ENCODE measurements at regions not wholly inside any gene's neighbourhood (a gene's known extent, or its start where the extent isn't known, plus 50 kb on each side); places are given as distances from the start of the nearest gene placed in this dataset.
"Not testable (repeated sequence)": the region's sequence is repeated elsewhere in the genome, so short reads cannot be mapped to it uniquely, and the experiment has no call there.

DNA sequence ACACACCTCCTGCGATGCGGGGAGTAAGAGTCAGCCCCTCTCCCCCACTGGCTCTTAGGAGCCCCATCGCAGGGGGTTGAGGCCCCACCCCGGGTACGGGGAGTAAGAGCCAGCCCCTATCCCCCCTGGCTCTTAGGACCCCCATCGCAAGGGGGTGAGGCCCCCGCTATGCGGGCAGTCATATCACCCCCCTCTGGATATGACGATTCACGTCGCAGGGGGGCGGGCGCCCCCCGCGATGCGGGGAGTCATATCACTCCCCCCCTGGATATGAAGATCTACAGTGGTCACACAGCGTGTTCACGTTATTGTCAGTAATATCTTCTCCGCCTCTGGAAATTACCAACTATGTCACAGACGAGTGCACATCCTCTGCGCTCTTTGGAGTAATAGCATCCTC lies 61.1 kb downstream of the DEFB131A start:
- not testable (repeated sequence) for DNase-seq

DNA sequence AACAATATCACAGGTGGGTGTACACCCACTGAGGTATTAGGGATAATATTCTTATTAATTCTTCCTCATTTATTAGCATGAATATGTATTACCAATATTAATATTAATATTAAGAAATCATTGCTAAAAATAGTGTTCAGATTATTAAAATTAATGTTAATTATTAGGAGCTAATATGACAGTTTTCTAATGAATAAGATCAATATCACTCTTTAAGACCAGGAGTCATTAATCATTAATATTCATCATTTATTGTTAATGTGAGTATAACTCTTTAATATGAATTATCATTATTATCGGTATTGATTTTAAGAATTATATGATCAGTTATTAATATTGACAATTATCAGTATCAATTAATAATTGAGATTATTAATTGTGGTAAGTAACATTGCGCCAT lies 62.5 kb downstream of the DEFB131A start:
- not testable (repeated sequence) for DNase-seq

DNA sequence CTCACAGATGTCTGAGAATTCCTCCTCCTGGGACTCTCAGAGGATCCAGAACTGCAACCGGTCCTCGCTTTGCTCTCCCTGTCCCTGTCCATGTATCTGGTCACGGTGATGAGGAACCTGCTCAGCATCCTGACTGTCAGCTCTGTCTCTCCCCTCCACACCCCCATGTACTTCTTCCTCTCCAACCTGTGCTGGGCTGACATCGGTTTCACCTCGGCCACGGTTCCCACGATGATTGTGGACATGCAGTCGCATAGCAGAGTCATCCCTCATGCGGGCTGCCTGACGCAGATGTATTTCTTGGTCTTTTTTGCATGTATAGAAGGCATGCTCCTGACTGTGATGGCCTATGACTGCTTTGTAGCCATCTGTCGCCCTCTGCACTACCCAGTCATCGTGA lies 68.7 kb downstream of the DEFB131A start:
- not testable (repeated sequence) for DNase-seq

DNA sequence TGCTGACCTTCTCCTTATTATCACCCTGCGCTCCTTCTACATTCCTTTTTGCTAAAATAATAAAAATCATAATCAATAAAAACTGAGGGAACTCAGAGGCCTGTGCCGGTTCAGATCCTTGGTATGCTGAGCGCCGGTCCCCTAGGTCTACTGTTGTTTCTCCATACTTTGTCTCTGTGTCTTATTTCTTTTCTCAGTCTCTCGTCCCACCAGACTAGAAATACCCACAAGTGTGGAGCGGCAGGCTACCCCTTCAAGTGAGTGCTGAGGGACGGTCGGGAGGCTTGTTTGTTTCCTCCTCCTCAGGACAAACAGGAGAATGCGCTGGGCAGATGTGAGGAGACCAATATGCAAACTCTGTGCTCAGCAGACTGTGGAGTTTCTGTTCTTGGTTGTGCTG lies 75.4 kb downstream of the DEFB131A start:
- DNase-seq = not testable (repeated sequence)

DNA sequence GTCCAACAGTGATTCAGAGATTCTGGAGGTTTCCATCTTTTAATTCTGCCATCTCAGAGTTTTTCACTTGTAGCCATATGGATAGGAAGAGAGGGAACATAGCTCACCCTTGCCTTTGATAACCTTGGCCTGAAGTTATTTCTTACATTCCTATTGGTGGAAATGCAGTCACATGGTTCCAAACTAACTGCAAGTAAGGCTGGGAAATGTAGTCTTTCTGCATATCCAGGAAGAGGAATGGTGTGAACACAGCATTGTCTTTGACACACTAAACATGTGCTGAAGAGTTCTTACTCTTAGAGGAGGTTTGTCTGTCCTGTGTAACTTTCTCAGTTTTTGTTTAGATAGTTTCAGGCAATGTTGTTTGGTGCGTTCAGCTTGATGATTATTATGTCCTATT lies 78.7 kb downstream of the DEFB131A start:
- not testable (repeated sequence) for DNase-seq

DNA sequence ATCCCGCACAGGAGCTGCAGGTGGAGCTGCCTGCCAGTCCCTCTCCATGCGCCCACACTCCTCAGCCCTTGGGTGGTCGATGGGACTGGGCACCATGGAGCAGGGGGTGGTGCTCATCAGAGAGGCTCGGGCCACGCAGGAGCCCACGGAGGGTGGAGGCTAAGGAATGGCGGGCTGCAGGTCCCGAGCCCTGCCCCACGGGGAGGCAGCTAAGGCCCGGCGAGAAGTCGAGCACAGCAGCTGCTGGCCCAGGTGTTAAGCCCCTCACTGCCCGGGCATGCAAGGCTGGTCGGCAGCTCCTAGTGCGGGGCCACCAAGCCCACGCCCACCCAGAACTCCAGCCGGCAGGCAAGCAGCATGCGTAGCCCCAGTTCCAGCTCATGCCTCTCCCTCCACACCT lies 80.2 kb downstream of the DEFB131A start:
- not testable (repeated sequence) for DNase-seq

DNA sequence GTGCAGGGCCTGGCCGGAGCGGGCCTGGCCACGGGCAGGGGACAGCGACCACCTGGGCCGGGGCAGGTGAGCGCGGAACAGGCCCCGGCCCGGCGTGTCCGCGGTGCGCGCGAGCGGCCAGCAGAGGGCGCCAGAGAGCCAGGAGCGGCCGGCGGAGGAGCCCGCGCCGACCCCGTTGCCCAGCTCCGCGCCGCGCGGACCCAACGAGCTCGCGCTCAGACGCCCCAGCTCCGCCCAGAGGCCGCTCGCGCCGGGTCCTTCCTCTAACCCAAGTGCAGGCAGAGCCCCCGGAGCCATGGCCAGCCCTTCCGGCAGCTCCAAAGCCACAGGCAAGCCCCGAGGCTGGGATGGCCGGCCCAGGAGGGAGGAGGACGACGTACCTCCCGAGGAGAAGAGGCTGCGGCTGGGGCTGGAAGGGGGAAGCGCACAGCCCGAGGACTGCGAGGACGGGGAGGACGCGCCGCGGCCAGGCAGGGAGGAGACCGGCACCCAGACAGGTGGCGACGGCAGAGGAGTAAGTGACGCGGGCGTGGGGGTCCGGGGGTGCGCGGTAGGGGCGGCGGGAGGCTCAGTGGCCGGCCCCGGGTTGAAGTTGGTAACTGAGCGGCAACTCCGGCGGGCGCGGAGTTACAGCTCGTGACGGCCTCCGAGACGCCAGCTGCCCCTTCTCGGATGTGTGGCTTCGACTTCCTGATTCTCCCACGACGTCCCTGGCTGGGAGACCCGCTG lies 88.1 kb downstream of the DEFB131A start:
- peak in 1 of 2 experiments; percentile 34 for DNase-seq

DNA sequence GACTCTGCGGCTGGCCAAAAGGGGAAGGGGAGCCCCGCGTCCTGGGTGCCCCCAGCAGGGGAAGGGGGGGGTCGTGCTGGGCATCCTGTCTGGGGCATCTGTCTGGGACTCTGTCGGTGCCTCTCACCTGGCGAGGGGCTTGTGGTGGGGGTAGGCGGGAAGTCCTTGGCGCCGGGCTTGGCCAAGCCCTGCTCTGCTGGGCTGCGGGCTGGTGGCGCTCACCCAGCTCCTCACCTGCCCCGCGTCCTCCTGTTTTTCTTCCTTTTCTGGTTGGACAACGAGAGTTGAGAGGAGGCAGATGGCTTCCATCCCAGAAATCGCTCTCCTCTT lies 88.6 kb downstream of the DEFB131A start:
- DNase-seq = not testable (repeated sequence)

DNA sequence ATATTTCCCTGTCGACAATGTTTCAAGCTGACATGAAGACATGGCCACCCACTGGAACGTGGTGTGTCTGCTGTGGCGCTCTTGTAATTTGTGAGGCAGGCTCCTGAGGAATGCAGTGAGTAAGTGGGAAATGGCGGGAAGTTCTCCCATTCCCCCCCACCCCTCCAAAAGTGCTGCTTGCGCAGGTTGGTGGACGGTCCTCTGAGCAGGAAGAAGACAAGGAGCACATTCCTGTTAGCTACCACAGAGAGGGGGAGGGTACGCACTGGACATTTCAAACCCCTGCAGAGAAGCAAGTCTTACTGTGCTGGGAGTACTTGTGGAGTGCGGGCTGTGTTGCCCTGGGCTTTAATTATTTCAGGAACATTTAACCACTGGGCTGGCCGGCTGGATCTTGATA lies 92.9 kb downstream of the DEFB131A start:
- DNase-seq = not testable (repeated sequence)

DNA sequence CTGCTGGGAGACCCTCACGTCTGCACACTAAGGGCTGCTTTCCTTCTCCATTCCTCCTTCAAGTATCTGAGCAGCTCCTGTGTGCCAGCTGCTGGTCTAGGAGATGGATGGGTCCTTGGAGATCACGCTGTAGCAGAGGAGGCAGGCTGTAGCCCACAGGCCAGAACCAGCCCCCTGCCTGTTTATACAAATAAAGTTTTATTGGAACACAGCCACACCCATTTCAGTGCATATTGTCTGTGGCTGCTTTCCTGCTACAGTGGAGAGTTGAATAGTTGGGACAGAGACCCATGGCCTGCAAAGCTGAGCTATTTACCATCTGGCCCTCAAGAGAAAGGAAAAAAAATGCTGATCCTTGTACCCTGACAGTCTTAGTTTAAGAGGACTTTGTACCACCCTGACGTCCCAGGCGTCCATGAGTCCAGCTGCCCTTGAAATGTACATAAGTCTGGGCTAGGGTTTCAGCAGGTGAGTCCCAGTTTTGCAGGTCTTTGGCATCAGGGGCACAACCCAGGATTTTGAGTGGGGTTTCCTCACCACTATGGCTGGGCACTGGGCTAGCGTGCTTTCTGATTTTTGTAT lies 95.8 kb downstream of the DEFB131A start:
- not testable (repeated sequence) for DNase-seq

DNA sequence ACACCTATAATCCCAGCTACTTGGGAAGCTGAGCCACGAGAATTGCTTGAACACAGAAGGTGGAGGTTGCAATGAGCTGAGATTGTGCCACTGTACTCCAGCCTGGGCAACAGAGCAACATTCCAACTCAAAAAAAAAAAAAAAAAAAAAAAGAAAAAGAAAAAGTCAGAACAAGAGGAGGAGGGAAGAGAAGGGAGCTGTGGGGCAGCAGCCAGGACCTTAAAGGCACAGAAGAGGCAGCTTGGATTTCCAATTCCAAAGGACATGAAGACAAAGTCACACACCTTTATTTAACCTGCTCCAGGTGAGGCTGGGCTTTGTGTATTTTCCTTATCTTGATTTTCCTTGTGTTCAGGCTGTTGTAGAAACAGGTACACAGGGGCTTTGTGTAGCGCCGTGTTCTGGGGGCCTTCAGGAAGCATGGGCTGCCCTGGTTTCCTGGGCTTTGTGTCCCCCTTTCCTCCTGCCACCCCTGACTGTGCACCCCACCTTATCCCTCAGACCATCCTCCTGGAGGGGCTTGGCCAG lies 97.2 kb downstream of the DEFB131A start:
- not testable (repeated sequence) for DNase-seq

DNA sequence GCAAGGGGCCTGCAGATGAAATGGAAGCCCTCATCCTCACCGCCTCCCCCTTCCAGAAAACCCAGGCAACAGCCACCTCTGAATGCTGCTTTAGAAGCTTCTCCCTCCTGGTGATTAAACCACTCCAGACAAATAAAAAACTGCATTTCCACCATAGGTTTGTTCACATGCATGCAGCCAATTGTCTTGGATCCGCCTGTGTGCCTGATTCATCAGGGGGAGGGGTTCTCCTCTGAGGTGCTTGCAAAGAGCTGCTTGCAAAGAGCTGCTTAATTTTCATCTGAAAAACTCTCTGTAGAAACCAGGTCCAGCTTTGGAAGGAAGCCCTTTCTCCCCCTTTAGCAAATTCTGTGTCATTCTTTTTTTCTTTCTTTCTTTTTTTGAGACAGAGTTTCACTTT lies 100.6 kb downstream of the DEFB131A start:
- DNase-seq = not testable (repeated sequence)

DNA sequence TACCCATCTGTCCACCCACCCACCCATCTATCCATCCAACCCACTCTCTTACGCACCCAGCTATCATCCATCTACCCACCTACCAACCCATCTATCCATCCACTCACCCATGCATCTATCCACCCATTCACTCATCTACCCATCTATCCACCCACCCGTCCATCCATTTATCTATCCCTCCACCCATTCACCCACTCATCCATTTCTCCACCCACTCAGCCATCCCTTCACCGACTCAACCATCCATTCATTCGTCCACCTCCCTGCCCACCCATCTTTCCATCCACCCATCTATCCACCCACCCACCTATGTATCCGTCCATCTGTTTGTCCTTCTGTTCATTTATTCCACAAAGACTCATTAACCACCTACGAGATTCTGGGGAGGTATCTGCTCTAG lies 103.3 kb downstream of the DEFB131A start:
- not testable (repeated sequence) for DNase-seq

DNA sequence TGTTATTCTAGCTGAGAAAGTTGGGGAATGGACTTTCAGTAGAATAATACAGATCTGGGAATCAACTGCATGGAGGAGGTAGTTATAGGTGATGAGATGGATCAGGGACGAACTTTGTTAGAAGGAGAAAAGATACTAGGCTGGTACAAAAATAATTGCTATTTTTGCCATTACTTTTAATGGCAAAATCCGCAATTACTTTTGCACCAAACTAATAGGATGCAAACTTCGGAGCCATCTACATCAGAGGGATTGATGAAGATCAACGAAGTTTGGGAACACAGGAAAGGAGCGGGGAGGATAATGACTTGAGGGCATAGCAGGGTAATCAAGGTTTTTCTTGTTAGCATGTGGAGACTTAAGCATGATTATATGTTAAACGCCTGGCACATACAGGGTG lies 111.9 kb downstream of the DEFB131A start:
- not testable (repeated sequence) for DNase-seq

DNA sequence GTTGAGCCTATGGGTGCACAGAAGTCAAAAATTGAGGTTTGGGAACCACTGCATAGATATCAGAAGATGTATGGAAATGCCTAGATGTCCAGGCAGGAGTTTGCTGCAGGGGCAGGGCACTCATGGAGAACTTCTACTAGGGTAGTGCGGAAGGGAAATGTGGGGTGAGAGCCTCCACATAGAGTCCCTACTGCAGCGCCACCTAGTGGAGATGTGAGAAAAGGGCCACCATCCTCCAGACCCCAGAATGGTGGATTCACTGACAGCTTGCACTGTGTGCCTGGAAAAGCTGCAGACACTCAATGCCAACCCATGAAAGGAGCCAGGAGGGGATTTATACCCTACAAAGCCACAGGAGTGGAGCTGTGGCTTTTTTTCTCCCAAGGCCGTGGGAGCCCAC lies 133.7 kb downstream of the DEFB131A start:
- DNase-seq = not testable (repeated sequence)

DNA sequence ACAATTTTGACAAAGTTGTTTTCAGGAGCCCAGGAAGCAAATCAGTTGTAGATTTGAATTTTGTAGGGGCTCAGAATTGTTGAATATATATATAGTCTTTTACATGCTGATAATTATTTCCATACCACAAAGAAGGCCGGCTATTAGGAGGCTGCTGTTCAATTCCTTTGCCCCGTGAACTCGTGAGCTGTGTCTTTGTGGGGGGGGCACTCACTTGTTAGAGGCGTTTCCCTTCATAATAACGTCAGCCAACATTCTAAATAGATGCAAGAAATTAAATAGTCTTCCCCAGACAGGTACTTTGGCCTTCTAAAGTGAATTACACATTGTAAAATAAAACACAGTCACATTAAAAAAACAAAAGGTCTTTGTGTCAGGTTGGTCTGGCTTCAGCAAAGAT lies 138.7 kb downstream of the DEFB131A start:
- DNase-seq = not testable (repeated sequence)

DNA sequence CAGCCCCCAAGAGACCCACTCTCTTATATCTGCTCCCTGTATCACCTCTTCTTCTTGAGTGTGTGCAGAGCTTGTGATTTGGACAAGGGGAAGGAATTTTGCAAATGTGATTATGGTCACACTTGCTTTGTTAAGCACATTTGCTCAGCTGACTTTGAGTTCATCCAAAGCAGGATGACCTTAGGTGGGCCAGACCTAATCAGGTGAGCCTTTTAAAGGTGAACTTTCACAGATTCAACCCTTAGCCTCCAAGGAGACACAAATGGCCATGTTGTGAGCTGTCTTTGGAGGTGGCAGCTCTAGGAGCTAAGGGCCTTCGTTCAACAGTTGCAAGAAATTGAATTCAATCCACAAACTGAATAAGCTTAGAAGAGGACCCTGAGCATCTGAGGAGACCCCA lies 147.8 kb downstream of the DEFB131A start:
- no peak for DNase-seq

DNA sequence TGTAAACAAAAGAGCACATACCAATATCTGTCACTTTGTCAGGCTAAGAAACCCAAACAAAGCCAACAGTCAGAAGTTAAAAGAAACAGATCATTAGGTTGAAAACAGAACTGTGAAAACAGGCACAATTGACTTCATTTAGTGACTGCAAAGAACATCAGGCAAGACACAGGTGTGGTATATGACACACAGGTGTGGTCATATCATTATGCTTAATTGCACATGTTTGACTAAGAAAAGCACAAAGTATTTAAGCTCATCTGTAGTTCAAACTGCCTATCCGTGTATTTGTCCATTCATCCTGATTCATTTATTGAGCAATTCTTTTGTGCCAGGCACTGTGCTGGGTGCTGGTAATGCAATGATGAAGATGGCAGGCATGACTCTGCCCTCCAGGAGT lies 150.7 kb downstream of the DEFB131A start:
- no peak for DNase-seq

DNA sequence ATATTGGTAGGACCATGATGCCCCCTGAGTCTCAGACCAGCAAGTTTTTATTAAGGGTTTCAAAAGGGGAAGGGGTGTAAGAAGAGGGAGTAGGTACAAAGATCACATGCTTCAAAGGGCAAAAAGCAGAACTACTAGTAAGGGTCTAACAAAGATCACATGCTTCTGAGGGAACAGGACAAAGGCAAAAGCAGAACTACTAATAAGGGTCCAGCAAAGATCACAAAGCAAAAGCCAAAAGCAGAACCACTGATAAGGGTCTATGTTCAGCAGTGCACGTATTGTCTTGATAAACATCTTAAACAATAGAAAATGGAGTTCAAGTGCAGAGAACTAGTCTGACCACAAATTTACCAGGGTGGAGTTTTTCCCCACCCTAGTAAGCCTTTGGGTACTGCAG lies 151.3 kb downstream of the DEFB131A start:
- not testable (repeated sequence) for DNase-seq

DNA sequence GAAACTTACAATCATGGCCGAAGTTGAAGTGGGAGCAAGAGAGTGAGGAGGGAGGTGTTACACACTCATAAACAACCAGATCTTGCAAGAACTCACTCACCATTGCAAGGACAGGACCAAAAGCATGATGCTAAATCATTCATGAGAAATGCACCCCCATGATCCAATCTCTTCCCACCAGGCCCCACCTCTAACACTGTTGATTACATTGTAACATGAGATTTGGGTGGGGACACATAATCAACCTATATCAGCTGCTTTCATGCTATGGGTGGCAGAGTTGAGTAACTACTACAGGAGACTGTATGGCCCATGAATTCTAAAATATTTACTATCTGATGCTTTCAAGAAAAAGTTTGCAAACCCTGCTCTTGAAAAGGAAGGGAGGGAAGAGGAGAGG lies 155.1 kb downstream of the DEFB131A start:
- no peak for DNase-seq

DNA sequence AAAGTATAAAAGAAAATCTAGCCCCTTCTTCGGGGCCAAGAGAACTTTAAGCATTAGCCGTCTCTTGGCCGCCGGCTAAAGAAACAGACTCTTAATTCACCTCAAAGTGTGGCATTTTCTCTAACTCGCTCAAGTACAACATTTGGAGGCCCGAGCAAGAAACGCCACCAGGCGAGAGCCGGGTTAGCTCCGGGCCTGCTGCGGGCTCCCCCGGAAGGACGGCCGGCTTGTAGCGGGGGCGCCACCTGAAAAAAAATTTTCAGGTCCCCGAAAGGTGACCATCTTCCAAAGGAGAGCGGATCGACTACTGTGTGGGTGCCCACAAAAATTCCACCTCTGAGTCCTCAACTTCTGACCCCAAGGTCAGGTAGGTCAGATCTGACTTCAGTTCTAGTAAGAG lies 156.0 kb downstream of the DEFB131A start:
- no peak for DNase-seq

DNA sequence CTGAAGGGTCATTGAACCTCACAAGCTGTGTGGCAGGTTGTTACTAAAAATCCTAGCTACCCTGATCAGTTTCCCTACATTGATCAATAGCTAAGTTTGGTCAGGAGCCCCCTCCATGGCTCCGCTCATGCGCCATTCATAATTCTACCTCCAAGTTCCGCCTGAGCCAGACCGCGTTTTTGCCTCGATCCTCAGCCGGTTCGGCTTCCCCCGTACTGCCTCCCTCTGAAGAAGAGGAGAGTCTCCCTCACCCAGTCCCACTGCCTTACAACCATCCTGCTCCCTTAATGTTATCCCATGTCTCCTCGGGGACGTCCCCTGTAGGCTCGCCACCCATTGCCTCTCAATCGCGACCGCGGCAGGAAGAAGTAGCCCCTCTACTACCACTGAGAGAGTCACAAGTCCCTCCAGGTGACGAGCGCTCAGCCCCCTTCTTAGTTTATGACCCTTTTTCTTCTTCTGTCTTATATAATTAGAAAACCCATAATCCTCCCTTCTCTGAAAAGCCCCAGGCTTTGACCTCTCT lies 158.2 kb downstream of the DEFB131A start:
- no peak for DNase-seq

DNA sequence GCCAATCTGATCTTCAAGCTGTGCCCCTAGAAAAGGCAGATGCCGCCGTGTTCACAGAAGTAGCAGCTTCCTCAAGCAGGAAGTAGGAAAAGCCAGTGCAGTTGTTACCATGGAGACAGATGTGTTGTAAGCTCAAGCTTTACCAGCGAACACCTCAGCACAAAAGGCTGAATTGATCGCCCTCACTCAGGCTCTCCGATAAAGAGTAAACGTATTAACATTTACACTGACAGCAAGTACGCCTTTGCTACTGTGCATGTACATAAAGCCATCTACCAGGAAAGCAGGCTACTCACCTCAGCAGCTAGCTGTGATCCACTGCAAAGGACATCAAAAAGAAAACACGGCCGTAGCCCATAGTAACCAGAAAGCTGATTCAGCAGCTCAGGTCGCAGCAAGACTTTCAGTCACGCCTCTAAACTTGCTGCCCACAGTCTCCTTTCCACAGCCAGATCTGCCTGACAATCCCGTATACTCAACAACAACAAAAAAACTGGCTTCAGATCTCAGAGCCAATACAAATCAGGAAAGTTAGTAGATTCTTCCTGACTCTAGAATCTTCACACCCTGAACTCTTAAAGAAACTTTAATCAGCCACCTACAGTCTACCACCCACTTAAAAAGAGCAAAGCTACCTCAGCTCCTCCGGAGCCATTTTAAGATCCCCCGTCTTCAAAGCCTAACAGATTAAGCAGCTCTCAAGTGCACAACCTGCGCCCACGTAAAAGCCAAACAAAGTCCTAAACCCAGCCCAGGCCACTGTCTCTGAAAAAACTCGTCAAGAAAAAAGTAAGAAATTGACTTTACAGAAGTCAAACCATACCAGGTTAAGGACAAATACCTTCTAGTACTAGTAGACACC lies 160.0 kb downstream of the DEFB131A start:
- not testable (repeated sequence) for DNase-seq

DNA sequence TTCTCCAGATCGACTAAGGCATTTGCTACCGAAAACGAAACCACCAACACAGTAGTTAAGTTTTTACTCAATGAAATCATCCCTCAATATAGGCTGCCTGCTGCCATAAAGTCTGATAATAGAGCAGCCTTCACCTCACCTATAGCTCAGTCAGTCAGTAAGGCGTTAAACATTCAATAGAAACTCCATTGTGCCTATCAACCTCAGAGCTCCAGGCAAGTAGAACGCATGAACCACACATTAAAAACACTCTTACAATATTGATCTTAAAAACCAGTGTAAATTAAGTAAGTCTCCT lies 160.6 kb downstream of the DEFB131A start:
- DNase-seq = not testable (repeated sequence)
